ENCODE measurements at regions not wholly inside any gene's neighbourhood (a gene's known extent, or its start where the extent isn't known, plus 50 kb on each side); places are given as distances from the start of the nearest gene placed in this dataset.

DNA sequence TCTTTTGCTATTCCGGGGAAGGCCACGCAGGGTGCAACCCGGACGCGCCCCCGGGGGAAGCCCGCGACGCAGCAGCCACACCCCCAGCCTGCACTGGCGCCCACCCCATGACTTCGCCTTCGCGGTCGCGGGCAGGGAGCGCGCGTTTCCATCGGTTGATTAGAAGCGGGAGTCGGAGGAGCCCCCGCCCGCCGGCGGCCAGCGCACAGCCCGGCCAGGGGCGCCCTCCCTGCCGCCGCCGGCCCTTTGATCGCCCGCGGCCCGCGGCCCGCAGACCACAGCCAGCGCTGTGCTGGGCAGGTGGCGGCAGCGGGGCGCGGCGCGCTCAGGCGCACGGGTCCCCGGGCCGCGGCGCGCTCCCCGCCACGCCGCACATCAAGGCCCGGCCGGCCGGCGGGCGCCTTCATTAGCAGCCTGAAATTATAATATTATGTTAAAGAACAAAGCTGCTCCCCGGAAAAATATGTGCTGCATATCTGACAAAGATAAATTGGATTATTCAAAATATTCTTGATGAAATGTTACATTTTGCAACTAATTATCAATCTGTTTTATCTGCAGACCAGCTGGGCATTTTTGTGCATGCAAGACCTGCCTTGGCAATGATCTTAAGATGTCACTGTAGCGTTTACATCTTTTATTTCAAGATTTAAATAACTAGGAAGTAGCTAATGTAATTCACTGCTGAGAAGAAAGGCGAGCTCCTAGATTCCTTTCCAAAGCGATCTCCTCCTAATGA lies 160.7 kb upstream of the MKI67 start:
- no peak for DNase-seq

DNA sequence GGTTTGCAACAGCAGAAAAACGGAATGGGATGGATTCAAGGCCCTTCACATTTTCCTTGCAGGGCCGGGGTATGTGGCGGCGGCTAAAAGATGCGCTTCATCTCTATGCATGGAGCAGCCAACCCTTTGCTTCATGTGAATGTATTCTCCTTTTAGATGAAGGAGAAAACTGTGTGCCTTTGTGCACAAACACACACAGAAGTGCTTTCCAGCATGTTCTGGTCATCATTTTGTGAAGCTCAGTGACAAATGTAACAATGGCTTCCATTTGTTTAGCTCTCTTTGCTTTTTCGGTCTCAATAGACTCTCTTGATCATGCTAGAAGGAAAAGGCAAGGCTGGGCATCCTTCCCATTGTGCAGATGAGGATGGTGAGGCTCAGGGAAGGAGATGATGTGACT lies 161.7 kb upstream of the MKI67 start:
- DNase-seq = no peak

DNA sequence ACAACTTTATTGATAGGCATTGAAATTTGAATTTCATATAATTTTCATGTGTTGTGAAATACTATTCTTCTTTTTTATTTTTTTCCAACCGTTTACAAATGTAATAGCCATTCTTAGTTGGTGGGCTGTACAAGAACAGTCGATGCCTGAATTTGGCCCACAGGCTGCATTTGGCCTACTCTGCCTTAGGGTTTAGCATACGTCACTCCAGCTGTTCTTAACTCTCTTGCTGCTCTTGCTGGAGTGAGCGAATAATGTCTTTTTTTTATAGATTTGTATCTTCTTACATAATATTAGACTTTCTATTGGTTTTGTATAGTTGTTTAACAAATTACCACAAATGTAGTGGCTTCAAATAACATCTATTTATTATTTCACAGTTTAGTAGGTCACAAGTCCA lies 163.4 kb upstream of the MKI67 start:
- DNase-seq = no peak

DNA sequence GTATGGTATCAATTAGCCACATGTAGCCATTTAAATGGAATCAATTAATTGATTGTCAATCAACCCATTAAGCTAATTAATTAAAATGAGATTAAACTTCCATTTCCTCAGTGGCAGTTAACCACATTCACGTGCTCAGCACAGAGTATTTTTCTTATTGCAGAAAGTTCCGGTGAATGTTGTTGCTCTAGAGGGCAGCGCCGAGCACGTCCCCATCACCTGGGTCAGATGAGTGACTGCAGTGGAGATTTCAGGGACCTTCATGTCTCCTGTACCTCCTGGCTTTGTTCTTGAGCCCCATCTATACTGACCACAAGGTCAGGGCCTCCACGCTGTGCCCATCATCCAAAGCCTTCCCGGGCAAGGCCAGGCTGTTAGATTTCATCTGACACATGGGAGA lies 168.8 kb upstream of the MKI67 start:
- no peak for DNase-seq

GRCh38 chr10:128296253-128297007 lies 170.2 kb upstream of the MKI67 start:
- DNase-seq = no peak

DNA sequence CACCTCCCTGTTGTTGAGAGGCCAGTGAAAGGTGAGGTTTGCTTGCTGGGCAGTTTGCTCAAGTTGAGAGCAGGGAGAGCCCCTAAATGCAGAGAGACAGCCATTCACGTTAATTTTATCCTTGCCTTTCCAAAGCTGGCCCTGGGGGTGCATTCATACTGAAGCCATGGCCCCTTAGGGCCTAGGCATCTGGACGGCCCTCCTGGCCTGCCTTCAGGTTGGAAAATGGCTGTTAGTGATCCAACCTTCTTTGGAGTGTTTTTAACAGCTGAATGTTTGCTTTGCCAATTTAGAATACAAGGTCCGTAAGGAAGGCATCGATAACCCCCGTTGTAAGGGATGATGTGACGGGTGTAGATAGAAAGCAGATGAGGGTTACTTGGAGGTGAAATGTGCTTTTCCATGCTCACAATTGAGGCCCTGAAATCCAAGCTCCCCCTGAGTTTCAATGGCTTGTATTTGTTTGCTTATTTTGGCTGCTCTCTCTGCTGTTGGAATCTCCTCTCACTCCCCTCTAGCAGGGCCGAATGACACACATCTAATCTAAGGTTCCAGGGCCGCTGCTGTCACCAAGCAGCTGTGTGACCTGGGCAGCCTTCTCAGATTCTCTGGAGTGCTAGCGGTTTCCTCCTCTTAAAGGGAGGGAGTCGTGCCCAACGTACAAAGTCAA lies 171.6 kb upstream of the MKI67 start:
- no peak for DNase-seq

- no peak for DNase-seq
Measured at GRCh38 chr10:128298587-128298986, 172.4 kb upstream of the MKI67 start.

- no peak for DNase-seq
Measured at GRCh38 chr10:128300290-128300824, 174.1 kb upstream of the MKI67 start.

- no peak for DNase-seq
Measured at GRCh38 chr10:128301051-128301450, 174.8 kb upstream of the MKI67 start.

- no peak for DNase-seq
Measured at GRCh38 chr10:128302808-128303207, 176.6 kb upstream of the MKI67 start.

DNA sequence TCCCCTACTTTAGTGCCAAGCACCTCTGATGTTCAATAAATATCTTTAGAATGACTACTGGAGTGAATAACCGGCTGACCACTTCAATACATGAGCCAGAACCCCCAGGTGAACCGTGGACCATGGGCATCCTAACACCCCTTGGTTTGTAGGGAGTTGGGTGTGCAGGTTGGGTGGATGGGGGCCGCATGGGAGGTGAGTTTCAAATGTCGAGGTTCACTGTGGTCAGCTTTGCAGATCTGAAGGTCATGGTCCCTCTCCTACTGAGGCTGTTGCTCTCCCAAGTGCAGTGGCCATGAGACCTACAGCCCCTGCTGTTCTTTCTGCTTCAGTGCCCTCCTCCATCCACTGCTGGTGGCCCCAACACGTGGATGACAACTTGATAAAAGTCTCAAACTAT lies 178.0 kb upstream of the MKI67 start:
- DNase-seq = no peak

DNA sequence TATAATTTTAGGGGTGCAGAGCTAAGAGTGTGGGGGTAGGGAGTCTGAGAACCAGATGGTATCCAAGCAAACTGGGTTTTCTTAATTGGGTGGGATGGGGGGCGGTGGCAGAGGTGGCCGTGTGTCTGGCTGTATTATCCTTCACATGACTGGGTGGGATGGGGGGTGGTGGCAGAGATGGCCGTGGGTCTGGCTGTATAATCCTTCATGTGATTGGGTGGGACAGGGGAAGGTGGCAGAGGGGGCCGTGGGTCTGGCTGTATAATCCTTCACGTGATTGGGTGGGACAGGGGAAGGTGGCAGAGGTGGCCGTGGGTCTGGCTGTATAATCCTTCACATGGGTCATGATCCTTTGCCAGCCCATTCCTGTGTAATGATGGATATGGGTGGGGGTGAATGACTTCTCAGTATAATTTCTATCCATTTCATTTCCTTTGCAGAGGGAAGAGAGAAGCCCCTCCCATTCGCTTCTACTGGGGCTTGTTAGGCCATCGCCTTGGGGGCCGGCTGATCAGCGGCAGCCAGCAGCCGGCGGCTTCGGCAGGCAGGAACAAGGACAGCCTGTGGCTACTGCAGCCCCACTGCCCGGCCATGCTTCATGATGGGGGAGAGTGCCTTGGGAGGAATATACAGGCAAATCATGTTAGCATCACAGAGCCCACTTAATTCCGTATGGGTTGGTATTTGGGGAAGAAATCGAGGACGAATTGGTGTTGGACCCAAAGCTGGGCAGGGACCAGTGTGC lies 179.6 kb upstream of the MKI67 start:
- no peak for DNase-seq

- no peak for DNase-seq
Measured at GRCh38 chr10:128306535-128306934, 180.3 kb upstream of the MKI67 start.

DNA sequence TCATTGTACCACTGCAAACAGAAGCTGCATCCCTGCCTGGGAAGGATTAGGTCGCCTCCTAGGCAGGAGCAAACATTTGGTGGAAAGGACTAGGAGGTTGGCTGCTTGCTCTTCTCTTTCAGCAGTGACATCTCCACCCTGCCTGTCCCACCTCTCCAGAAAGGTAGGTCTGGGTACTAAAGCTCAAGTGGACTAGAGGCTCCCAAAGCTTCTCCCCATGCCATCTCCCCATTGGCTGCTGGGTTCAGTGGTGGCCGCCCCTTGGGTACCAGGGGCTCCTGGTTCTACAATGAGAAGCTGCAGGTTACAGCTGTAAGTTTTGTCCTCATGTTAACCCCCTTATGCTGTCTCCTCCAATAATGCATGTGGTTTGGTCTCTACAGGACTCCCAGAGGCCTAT lies 180.7 kb upstream of the MKI67 start:
- no peak for DNase-seq

DNA sequence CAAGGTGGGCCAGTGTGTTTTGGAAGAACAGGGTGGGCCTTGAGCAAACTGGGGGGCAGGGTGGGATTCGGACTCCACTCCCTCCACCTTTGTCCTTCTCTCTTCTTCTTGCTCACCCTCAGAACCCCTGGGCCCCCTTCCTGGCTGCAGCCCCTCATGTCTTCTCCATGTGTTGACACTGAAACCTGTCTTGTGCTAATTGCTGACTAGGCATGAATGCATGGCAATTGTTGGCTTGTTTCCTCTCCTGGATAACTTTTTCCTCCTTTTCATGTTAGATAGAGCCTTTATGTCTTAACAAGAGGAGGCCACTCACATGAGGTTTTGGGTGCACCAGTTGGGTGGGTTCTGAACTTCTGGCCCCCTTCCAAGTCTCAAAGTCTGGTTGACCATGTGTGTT lies 181.6 kb upstream of the MKI67 start:
- DNase-seq = no peak

DNA sequence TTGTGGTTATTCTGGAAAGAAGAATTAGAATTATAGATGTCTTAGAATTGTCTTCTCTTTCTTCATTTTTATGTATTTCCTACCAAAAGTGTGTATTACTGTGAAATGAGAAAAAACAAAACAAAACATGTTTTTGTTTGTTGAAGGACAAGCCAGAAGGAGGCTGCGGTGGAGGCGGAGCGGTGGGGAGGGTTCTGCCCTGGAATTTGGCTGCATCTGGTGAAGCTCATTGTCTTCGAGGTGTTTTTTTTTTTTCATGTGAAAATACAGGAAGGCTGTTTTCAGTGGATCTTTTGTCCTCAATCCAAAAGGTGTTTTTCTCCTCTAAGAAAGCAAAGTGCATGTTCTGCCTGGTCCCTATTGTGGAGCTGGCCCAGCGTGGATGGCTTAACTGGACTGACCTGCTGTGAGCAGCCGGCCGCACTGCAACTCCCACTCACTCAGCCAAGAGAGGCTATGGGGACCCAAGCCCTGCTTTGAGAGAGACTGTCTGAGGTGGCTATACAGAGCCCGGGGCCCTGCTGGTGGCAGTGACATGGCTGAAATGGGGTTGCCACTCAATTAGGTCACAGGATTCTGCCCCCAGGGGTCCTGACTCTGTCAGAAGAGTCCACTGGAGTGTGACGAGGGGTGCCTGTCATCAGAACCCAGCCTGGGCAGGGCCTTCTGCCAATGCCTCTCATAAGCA lies 184.9 kb upstream of the MKI67 start:
- no peak for DNase-seq

- DNase-seq = no peak
Measured at GRCh38 chr10:128312250-128312649, 186.0 kb upstream of the MKI67 start.

DNA sequence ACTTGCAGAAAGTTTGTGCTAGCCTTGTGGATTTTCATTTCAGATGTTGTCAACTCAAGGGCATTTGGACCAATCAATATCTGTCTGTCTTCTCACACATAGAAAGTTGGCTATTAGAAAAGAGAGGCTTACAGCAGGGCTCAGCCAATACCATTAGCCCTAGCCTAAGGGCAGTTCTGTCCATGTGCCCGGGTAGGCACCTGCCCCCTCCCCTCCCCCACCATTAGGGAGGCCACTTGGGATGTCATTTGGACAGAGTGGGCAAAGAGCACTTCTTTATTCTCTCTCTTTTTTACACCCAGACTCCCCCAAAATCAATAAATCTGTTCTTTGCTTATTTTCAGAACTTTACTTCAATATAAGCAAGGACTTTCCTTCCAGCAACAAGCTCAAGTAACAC lies 188.5 kb upstream of the MKI67 start:
- DNase-seq = no peak

DNA sequence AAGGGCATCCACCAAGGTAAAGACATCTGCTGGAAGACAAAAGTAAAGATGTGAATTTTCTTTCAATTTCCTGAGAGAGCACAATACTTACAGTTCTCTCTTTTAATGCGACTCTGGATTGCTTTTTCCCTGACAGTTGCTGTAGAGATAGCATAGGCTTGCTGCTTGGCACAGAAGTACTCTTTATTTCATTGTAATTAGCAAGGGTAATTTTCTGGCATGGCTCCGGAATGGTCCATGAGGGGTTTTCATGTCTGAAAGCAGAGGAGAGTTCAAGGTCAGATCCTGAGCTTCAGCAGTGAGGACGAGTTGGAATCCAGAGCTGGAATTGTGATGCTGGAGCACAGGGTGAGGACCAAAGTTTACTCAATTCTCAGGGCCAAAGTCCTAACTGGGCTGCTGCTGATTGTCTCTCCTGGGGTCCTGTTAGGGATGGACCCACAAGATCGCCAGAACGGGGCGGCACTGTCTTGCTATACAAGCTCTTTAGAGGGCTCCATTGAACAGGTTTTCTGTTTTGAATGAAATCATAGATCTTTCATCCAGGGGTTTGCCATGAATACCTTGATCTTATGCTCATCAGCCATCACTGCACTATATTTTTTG lies 190.0 kb upstream of the MKI67 start:
- no peak for DNase-seq

GRCh38 chr10:128316925-128317324 lies 190.7 kb upstream of the MKI67 start:
- DNase-seq = no peak

GRCh38 chr10:128318366-128318765 lies 192.1 kb upstream of the MKI67 start:
- DNase-seq = no peak

GRCh38 chr10:128318913-128319312 lies 192.7 kb upstream of the MKI67 start:
- no peak for DNase-seq
